Astrocyte (in vitro differentiated cells and primary cell): ENCODE measurements at regions not wholly inside any gene's neighbourhood (a gene's known extent, or its start where the extent isn't known, plus 50 kb on each side); places are given as distances from the start of the nearest gene placed in this dataset.
"Not testable (repeated sequence)": the region's sequence is repeated elsewhere in the genome, so short reads cannot be mapped to it uniquely, and the experiment has no call there.

Source experiments
- DNase-seq: peaks from one replicate; pipeline ENCODE4 v3.0.0-alpha.2; 2010; ENCODE audit warnings: low read depth
- FAIRE-seq: peaks from 2 replicates; lab custom pipeline; 2011; peaks lifted over from hg19 to GRCh38; lab: Jason Lieb, UNC
- H2AFZ ChIP-seq: 2 replicates; pipeline ENCODE4 v1.6.0; 2012; ENCODE audit warnings: low read depth, low read length, inconsistent platforms
- H3K27ac ChIP-seq: 2 replicates; pipeline ENCODE4 v1.5.1; 2011; ENCODE audit warnings: low read depth, low read length, inconsistent platforms
- H3K27me3 ChIP-seq: 2 replicates; pipeline ENCODE4 v1.6.0; 2011; ENCODE audit warnings: low read length, inconsistent platforms; ENCODE audit not compliant: insufficient read depth
- H3K36me3 ChIP-seq: 2 replicates; pipeline ENCODE4 v1.5.1; 2011; ENCODE audit warnings: low read length, inconsistent platforms; ENCODE audit not compliant: insufficient read depth
- H3K4me1 ChIP-seq: 2 replicates; pipeline ENCODE4 v1.5.1; 2011; ENCODE audit warnings: low read length, inconsistent platforms; ENCODE audit not compliant: insufficient read depth
- H3K4me2 ChIP-seq: 2 replicates; pipeline ENCODE4 v1.6.0; 2012; ENCODE audit warnings: low read length, inconsistent platforms
- H3K4me3 ChIP-seq: 2 replicates; pipeline ENCODE4 v1.5.1; 2011; ENCODE audit warnings: low read depth, mild to moderate bottlenecking, low read length, inconsistent platforms; ENCODE audit not compliant: insufficient read depth
- H3K79me2 ChIP-seq: 2 replicates; pipeline ENCODE4 v1.6.0; 2012; ENCODE audit warnings: mild to moderate bottlenecking, low read length, inconsistent platforms; ENCODE audit not compliant: insufficient read depth
- H3K9ac ChIP-seq: 2 replicates; pipeline ENCODE4 v1.6.0; 2012; ENCODE audit warnings: mild to moderate bottlenecking, low read length, inconsistent platforms
- H3K9me3 ChIP-seq: 2 replicates; pipeline ENCODE4 v1.5.1; 2012; ENCODE audit warnings: low read depth, mild to moderate bottlenecking, low read length, inconsistent platforms; ENCODE audit not compliant: insufficient read depth
- H4K20me1 ChIP-seq: 2 replicates; pipeline ENCODE4 v1.6.0; 2012; ENCODE audit warnings: low read length, inconsistent platforms; ENCODE audit not compliant: insufficient read depth
- H3K27ac Mint-ChIP-seq: one replicate; pipeline ENCODE4 v1.8.0; 2021; ENCODE audit warnings: mild to moderate bottlenecking, mixed read lengths; ENCODE audit not compliant: unreplicated experiment
- H3K27me3 Mint-ChIP-seq: one replicate; pipeline ENCODE4 v1.8.0; 2021; ENCODE audit warnings: low read depth, mixed read lengths; ENCODE audit not compliant: unreplicated experiment
- H3K36me3 Mint-ChIP-seq: one replicate; pipeline ENCODE4 v1.8.0; 2021; ENCODE audit warnings: low read depth, mixed read lengths; ENCODE audit not compliant: unreplicated experiment
- H3K4me1 Mint-ChIP-seq: one replicate; pipeline ENCODE4 v1.8.0; 2021; ENCODE audit warnings: low read depth, mixed read lengths; ENCODE audit not compliant: unreplicated experiment
- H3K4me3 Mint-ChIP-seq: one replicate; pipeline ENCODE4 v1.8.0; 2021; ENCODE audit warnings: mild to moderate bottlenecking, moderate library complexity, mixed read lengths; ENCODE audit not compliant: unreplicated experiment
- H3K9me3 Mint-ChIP-seq: one replicate; pipeline ENCODE4 v1.8.0; 2021; ENCODE audit warnings: mild to moderate bottlenecking, mixed read lengths; ENCODE audit not compliant: unreplicated experiment
- CTCF ChIP-seq: IDR thresholded peaks from 2 replicates; pipeline ENCODE4 v1.5.1; 2011; ENCODE audit warnings: low read depth, mild to moderate bottlenecking, inconsistent platforms, low read length, moderate library complexity; ENCODE audit not compliant: insufficient read depth
- EZH2 ChIP-seq: IDR thresholded peaks from 2 replicates; pipeline ENCODE4 v1.6.1; 2012; ENCODE audit warnings: mild to moderate bottlenecking, low read length, inconsistent platforms; ENCODE audit not compliant: insufficient read depth

- no peak overlapping the region for H3K27ac Mint-ChIP-seq
These were observed 76.5 kb upstream of the RAPGEF2 start for GRCh38 chr4:159026329-159026728.

GRCh38 chr4:159027535-159027934 is 75.3 kb upstream of the RAPGEF2 start:
- H3K4me3 ChIP-seq, result no peak overlapping the region
- FAIRE-seq (no peak), DNase-seq (no peak)
- peak overlapping the region; percentile 28 for H3K4me2 ChIP-seq
- no peak overlapping the region for H2AFZ ChIP-seq
- Mint-ChIP-seq H3K36me3 (no peaks in the 10 kb centered on the region), H3K27me3 (no peaks in the 10 kb centered on the region), H3K4me1 (peaks cover 5% of the 10 kb centered on the region), H3K4me3 (no peak overlapping the region), H3K27ac (no peak overlapping the region), H3K9me3 (no peaks in the 10 kb centered on the region)
- H3K36me3 ChIP-seq, result no peaks in the 10 kb centered on the region
- no peaks in the 10 kb centered on the region for H3K27me3 ChIP-seq
- H3K9me3 ChIP-seq, result no peaks in the 10 kb centered on the region
- no peak overlapping the region for H3K27ac ChIP-seq
- H4K20me1 ChIP-seq, result no peaks in the 10 kb centered on the region
- no peak overlapping the region for H3K9ac ChIP-seq
- H3K4me1 ChIP-seq, result no peaks in the 10 kb centered on the region
- no peaks in the 10 kb centered on the region for H3K79me2 ChIP-seq
- TF ChIP-seq CTCF (no peak), EZH2 (no peak)

More at GRCh38 chr4:159026329-159026728, 76.5 kb upstream of the RAPGEF2 start:
- Histone ChIP-seq H3K27ac (no peak overlapping the region), H3K36me3 (no peaks in the 10 kb centered on the region), H3K79me2 (no peaks in the 10 kb centered on the region), H3K9ac (no peak overlapping the region), H2AFZ (no peak overlapping the region), H3K27me3 (no peaks in the 10 kb centered on the region), H3K9me3 (no peaks in the 10 kb centered on the region), H4K20me1 (no peaks in the 10 kb centered on the region), H3K4me2 (no peak overlapping the region), H3K4me3 (no peak overlapping the region), H3K4me1 (no peaks in the 10 kb centered on the region)
- Mint-ChIP-seq H3K27me3 (no peaks in the 10 kb centered on the region), H3K4me3 (no peak overlapping the region), H3K9me3 (no peaks in the 10 kb centered on the region), H3K4me1 (peaks cover 5% of the 10 kb centered on the region), H3K36me3 (no peaks in the 10 kb centered on the region)
- TF ChIP-seq CTCF, result no peak
- no peak for TF ChIP-seq EZH2
- DNase-seq (no peak), FAIRE-seq (no peak)

- Histone ChIP-seq H2AFZ (no peak overlapping the region), H3K9me3 (no peaks in the 10 kb centered on the region), H4K20me1 (no peaks in the 10 kb centered on the region), H3K4me1 (no peaks in the 10 kb centered on the region), H3K27ac (no peak overlapping the region), H3K4me2 (no peak overlapping the region), H3K27me3 (no peaks in the 10 kb centered on the region), H3K4me3 (no peak overlapping the region), H3K79me2 (no peaks in the 10 kb centered on the region), H3K36me3 (no peaks in the 10 kb centered on the region), H3K9ac (no peak overlapping the region)
- Mint-ChIP-seq H3K36me3 (no peaks in the 10 kb centered on the region), H3K27me3 (no peaks in the 10 kb centered on the region), H3K4me3 (no peak overlapping the region), H3K9me3 (no peaks in the 10 kb centered on the region), H3K27ac (no peak overlapping the region), H3K4me1 (peaks cover 5% of the 10 kb centered on the region)
- TF ChIP-seq EZH2 (no peak), CTCF (no peak)
- FAIRE-seq (no peak), DNase-seq (no peak)
These were observed 73.4 kb upstream of the RAPGEF2 start for GRCh38 chr4:159029481-159029880.

- H2AFZ ChIP-seq, H3K4me1 Mint-ChIP-seq, H3K9me3 ChIP-seq, H3K4me3 Mint-ChIP-seq, H3K27ac ChIP-seq, H3K27me3 ChIP-seq, H3K4me2 ChIP-seq, H3K27ac Mint-ChIP-seq, FAIRE-seq, H3K79me2 ChIP-seq, H3K36me3 ChIP-seq, H3K9me3 Mint-ChIP-seq, H3K4me1 ChIP-seq, H3K4me3 ChIP-seq, H3K36me3 Mint-ChIP-seq, H3K27me3 Mint-ChIP-seq, H3K9ac ChIP-seq, H4K20me1 ChIP-seq, DNase-seq: not testable (repeated sequence)
These were observed 72.6 kb upstream of the RAPGEF2 start for GRCh38 chr4:159030297-159030696.
